ENCODE measurements at regions not wholly inside any gene's neighbourhood (a gene's known extent, or its start where the extent isn't known, plus 50 kb on each side); places are given as distances from the start of the nearest gene placed in this dataset.

GRCh38 chr1:116842654-116843053 lies 67.1 kb upstream of the PTGFRN start:
- H3K4me1 ChIP-seq (ENCODE audit: insufficient read depth, low read length, poor library complexity, severe bottlenecking), result no peaks in the 10 kb centered on the region
- no peaks in the 10 kb centered on the region for H3K9me3 ChIP-seq (ENCODE audit: low read depth, low read length, poor library complexity, severe bottlenecking)
- ChIA-PET CTCF (no interaction called here), POLR2A (ENCODE audit: low non-redundant PET) (no interaction called here)
- no TSS peak for BruUV-seq (replicated peaks)
- no peak for TF ChIP-seq EZH2 (IDR thresholded peaks at IDR 0.05; ENCODE audit: borderline replicate concordance, low read depth, low read length, poor library complexity, severe bottlenecking)
- peak; percentile 45; the same call in 1 of the 2 replicates for TF ChIP-seq CTCF (conservative IDR thresholded peaks at IDR 0.05; ENCODE audit: low read depth, low read length)
- H3K36me3 ChIP-seq (ENCODE audit: insufficient read depth, low read length, poor library complexity, severe bottlenecking), result no peaks in the 10 kb centered on the region
- intact Hi-C loops (cut with micrococcal nuclease; ENCODE audit: unreplicated experiment), result no loop called here
- DNase-seq (ENCODE audit: low spot score), result no peak
- H3K4me3 ChIP-seq (ENCODE audit: low read depth, low read length, poor library complexity, severe bottlenecking), result no peak overlapping the region
- no peaks in the 10 kb centered on the region for H3K27me3 ChIP-seq (replicated peaks; ENCODE audit: insufficient read depth, low read depth, low read length, poor library complexity)
- no peak overlapping the region for H3K27ac ChIP-seq (ENCODE audit: low read depth, low read length, poor library complexity, severe bottlenecking)

- no peaks in the 10 kb centered on the region for H3K4me1 ChIP-seq (ENCODE audit: insufficient read depth, low read length, poor library complexity, severe bottlenecking)
- intact Hi-C loops (cut with micrococcal nuclease; ENCODE audit: unreplicated experiment), result no loop called here
- H3K27me3 ChIP-seq (replicated peaks; ENCODE audit: insufficient read depth, low read depth, low read length, poor library complexity), result no peaks in the 10 kb centered on the region
- DNase-seq (ENCODE audit: low spot score), result no peak
- TF ChIP-seq EZH2 (IDR thresholded peaks at IDR 0.05; ENCODE audit: borderline replicate concordance, low read depth, low read length, poor library complexity, severe bottlenecking), result no peak
- no peak for TF ChIP-seq CTCF (conservative IDR thresholded peaks at IDR 0.05; ENCODE audit: low read depth, low read length)
- ChIA-PET POLR2A (ENCODE audit: low non-redundant PET) (no interaction called here), CTCF (no interaction called here)
- no peaks in the 10 kb centered on the region for H3K9me3 ChIP-seq (ENCODE audit: low read depth, low read length, poor library complexity, severe bottlenecking)
- no TSS peak for BruUV-seq (replicated peaks)
- no peak overlapping the region for H3K4me3 ChIP-seq (ENCODE audit: low read depth, low read length, poor library complexity, severe bottlenecking)
- no peaks in the 10 kb centered on the region for H3K36me3 ChIP-seq (ENCODE audit: insufficient read depth, low read length, poor library complexity, severe bottlenecking)
- no peak overlapping the region for H3K27ac ChIP-seq (ENCODE audit: low read depth, low read length, poor library complexity, severe bottlenecking)
These were observed 64.9 kb upstream of the PTGFRN start for GRCh38 chr1:116844775-116845174.

- CTCF ChIA-PET, result no interaction called here
- POLR2A ChIA-PET (ENCODE audit: low non-redundant PET), result no interaction called here
- no peak for TF ChIP-seq CTCF (conservative IDR thresholded peaks at IDR 0.05; ENCODE audit: low read depth, low read length)
- TF ChIP-seq EZH2 (IDR thresholded peaks at IDR 0.05; ENCODE audit: borderline replicate concordance, low read depth, low read length, poor library complexity, severe bottlenecking), result no peak
- Histone ChIP-seq H3K4me1 (ENCODE audit: insufficient read depth, low read length, poor library complexity, severe bottlenecking) (no peaks in the 10 kb centered on the region), H3K9me3 (ENCODE audit: low read depth, low read length, poor library complexity, severe bottlenecking) (no peaks in the 10 kb centered on the region), H3K36me3 (ENCODE audit: insufficient read depth, low read length, poor library complexity, severe bottlenecking) (no peaks in the 10 kb centered on the region), H3K4me3 (ENCODE audit: low read depth, low read length, poor library complexity, severe bottlenecking) (no peak overlapping the region), H3K27me3 (replicated peaks; ENCODE audit: insufficient read depth, low read depth, low read length, poor library complexity) (no peaks in the 10 kb centered on the region), H3K27ac (ENCODE audit: low read depth, low read length, poor library complexity, severe bottlenecking) (no peak overlapping the region)
- no TSS peak for BruUV-seq (replicated peaks)
- intact Hi-C loops (cut with micrococcal nuclease; ENCODE audit: unreplicated experiment), result no loop called here
- DNase-seq (ENCODE audit: low spot score), result no peak
These were observed 62.5 kb upstream of the PTGFRN start for GRCh38 chr1:116847190-116847589.
